GM12892 (cell line): ENCODE measurements at regions not wholly inside any gene's neighbourhood (a gene's known extent, or its start where the extent isn't known, plus 50 kb on each side); places are given as distances from the start of the nearest gene placed in this dataset.

Experiments used
- POLR2A ChIP-seq: IDR thresholded peaks from 2 replicates; pipeline ENCODE4 v1.6.1; 2011; ENCODE audit warnings: low read depth, low read length, control low read depth
- POLR2AphosphoS5 ChIP-seq: IDR thresholded peaks from 2 replicates; pipeline ENCODE4 v1.6.1; 2011; ENCODE audit warnings: low read depth, low read length, control low read depth

- TF ChIP-seq POLR2AphosphoS5 = no peak
- no peak for TF ChIP-seq POLR2A
These were observed 418.6 kb upstream of the DIPK2B start for GRCh38 chrX:45619290-45619689.
